ENCODE measurements at regions not wholly inside any gene's neighbourhood (a gene's known extent, or its start where the extent isn't known, plus 50 kb on each side); places are given as distances from the start of the nearest gene placed in this dataset.

- no peak for DNase-seq
These were observed 447.3 kb downstream of the ARHGEF28 start for GRCh38 chr5:74073257-74073656.

GRCh38 chr5:74072646-74073045, 446.6 kb downstream of the ARHGEF28 start:
- no peak for DNase-seq

- DNase-seq: no peak
These were observed 444.8 kb downstream of the ARHGEF28 start for GRCh38 chr5:74070766-74071165.

- DNase-seq: no peak
These were observed 443.7 kb downstream of the ARHGEF28 start for GRCh38 chr5:74069741-74070140.

GRCh38 chr5:74067748-74068541, 441.9 kb downstream of the ARHGEF28 start:
- DNase-seq: no peak

DNA sequence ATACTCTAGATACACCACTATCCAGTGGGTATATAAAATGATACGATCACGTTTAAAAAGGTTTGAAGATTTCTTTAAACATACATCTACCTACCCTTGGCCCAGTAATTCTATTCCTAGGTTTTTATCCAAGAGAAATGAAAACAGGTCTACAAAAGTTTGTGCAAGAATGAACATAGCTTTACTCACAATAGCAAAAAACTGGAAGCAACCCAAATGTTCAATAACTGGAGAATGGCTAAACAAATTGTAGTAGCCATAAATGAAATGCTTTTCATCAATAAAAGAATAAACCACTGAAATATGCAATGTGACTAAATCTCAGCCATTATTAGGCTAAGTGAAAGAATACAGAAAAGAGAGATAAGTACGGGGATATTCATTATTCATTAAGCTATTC, 438.9 kb downstream of the ARHGEF28 start:
- no peak for DNase-seq

DNA sequence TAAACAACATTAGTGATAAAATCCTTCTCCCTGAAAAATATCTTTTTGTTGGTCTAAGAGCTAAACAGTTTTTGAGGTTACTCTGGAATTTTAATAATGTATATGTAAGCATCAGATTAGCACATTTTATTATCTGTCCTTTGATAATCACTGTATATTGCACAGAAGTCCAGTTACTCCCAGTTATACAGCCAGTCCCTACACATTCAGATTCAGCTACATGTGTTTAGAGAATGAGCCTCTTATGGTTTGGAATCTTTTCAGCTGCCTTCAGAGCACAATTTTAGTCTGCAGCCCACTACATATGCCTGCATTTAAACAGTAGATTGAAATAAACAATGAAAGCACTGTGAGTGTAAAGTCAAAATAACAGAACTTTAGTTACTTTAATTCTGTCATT, 438.2 kb downstream of the ARHGEF28 start:
- no peak for DNase-seq

DNA sequence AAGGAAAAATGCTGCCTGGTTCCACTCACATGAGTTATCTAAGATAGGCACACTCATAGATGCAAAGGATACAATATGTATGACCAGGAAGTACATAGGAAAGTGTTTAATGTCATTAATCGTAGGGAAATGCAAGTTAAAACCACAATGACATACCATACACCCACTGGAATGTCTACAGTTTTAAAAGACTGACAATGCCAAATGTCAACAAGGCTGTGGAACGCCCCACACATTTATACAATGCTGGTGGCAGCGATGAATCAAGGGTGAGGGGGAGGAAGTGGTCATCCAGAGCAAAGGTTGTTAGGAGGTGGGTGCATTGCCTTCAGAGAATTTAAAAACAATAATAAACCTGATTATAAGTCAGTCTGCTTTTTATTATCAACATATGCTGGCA, 437.8 kb downstream of the ARHGEF28 start:
- no peak for DNase-seq

DNA sequence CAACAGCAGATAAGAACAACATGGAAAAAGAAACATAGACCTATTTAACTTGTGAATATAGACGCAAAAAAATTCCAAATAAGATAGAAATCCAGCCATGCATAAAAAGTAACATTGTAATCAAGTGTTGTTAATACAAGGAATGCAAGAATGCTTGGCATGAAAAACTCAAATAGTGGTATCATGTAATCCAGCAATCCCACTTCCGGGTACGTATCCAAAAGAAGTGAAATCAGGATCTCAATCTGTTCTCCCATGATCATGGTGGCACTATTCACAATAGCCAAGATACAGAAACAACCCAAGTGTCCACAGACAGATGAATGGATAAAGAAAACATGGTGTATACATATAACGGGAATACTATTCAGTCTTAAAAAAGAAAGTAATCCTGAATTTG, 437.4 kb downstream of the ARHGEF28 start:
- no peak for DNase-seq

- no peak for DNase-seq
These were observed 435.3 kb downstream of the ARHGEF28 start for GRCh38 chr5:74061292-74061691.

DNA sequence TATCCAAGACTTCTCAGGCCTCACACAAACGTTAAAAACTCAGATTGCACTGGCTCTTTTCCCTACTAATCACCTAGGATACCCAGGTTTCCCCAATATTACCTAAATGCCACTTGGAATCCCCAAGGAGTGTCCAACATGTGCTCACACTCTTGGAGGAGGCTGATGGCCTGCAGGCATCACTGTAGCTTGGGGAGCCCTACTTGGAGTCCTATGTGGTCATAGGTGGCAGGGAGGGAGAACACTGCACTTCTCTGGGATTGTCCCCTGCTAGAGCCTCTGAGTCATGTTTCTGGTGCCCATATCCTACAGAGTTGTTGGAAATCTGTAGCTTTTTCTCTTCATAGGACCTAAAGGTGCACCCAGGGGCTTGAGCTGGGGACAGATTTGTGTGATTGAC, 433.7 kb downstream of the ARHGEF28 start:
- DNase-seq: no peak

GRCh38 chr5:74056789-74057164, 430.8 kb downstream of the ARHGEF28 start:
- DNase-seq: no peak

GRCh38 chr5:74056107-74056788, 430.3 kb downstream of the ARHGEF28 start:
- no peak for DNase-seq

DNA sequence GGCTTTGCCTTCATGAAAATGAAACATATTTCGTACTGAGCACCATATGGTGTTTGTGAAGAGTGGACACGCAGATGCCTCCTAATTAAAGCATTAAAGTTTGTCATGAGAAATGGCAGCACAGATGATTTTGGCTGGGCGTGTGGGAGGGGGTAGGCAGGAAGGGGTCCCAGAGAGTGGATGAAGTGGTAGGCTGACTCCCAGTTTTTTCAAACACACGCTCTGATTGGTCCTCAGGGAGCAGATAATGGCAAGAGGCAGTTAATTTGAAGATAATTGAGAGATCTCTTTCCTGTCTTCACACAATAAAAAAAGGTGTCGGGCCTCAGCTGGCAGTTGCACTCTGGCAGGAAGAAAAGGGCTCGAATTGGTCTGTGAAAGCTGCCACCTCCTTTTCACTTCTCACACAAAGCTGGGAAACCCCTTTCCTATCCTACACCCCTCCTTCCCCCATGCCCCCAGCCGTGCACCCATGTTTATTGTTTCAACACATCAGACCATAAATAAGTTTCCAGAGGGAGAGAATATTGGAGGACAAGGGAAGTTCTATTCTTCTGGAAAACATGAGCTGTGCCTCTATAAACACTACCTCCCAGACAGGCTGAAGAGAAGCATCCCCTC, 429.6 kb downstream of the ARHGEF28 start:
- DNase-seq: no peak

GRCh38 chr5:74054641-74055421, 428.8 kb downstream of the ARHGEF28 start:
- DNase-seq: no peak

GRCh38 chr5:74054139-74054538, 428.1 kb downstream of the ARHGEF28 start:
- no peak for DNase-seq

DNA sequence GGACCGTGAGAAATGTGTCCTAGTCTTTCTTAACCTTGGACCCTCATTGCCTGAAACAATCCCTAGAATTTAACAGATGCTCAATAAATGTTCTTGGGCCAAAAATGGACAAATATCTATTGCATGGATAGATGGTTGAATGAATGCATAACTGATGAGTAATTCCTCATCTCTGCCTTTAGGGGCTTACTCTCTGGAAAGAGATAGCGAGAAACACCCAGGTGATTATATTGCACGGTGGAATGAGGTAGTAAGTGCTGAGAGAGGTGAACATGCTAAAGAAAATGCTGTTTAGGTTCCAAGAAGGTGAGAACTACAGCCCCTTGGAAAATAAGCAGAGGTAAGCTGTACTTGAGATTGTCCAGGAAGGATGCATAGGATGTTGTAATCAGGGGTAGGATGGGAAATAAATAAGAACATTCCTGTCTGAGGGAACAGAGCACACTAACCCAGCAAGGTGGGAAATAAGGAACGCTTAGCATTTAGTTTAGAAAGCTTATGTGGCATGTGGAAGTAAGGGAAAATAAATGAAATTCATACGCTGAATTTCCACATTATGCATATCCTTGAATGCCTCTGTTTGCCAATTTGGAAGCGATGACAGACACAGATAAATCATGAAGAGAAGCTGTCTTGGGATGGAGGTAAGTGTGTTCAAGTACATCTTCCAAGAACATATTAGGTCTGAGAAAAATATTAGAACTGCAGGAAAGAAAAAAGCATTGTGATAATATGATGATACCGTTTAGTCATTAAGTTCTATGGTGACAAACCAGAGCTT, 426.6 kb downstream of the ARHGEF28 start:
- DNase-seq: no peak

DNA sequence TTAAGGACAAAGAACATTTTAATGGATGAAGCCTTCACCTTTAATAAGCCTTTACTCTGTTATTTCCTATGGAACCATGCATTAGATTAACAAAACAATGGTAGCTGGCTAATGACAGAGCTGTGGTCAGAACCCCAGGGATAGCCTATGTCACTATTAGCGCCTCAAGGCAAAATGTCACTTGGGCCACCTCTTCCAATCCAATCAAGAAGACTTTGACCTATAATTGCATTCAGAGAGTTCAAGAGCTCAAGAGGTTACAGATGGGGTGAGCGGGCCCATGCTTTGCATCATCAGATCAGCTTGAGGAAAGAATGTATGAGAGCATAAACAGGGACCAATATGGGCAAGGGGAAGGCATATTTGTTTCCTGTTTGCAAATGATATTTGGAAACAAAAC, 425.1 kb downstream of the ARHGEF28 start:
- DNase-seq: no peak

DNA sequence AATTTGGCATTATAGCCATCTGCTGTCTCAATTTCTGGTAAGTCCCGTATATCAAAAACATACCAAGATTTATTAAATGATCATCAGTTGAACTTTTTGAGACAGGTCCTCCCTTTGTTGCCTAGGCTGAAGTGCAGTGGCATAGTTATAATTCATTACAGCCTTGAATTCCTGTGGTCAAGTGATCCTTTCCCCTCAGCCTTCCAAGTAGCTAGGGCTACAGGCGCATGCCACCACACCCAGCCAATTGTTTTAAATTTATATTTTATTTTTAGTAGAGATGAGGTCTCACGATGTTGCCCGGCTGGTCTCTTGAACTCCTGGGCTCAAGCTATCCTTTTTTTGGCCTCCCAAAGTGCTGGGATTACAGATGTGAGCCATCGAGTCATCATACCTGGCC, 418.9 kb downstream of the ARHGEF28 start:
- DNase-seq: no peak

DNA sequence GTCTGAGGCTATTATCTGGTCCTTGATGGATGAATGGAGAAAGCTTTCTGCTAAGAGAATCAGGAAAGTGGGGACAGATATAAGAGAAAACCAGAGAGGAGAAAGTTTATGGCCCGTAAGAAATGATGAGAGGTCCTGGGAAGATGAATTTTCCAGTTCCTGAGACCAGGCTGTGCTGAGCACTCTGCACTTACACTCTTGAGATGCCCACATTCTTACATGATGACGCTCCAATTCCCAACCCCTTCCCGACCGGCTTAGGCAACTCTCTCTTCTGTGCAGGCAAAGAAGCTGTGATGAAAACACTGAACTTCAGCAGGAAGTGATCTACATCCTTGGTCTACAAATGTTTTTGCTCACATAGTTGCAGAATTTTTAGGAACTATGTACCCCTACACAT, 417.0 kb downstream of the ARHGEF28 start:
- DNase-seq: no peak

GRCh38 chr5:74042559-74042958, 416.6 kb downstream of the ARHGEF28 start:
- no peak for DNase-seq

GRCh38 chr5:74041913-74042312, 415.9 kb downstream of the ARHGEF28 start:
- no peak for DNase-seq
